ENCODE measurements at regions not wholly inside any gene's neighbourhood (a gene's known extent, or its start where the extent isn't known, plus 50 kb on each side); places are given as distances from the start of the nearest gene placed in this dataset.

- no peaks in the 10 kb centered on the region for H3K9me3 ChIP-seq
- H3K4me3 ChIP-seq = no peak overlapping the region
- no peaks in the 10 kb centered on the region for H3K27me3 ChIP-seq
- no peak overlapping the region for H3K27ac ChIP-seq
- no peaks in the 10 kb centered on the region for H3K36me3 ChIP-seq
- WGBS, 2 donors (ENCODE audit: low coverage in 1 of 2) = 82 to 95% methylated on average over 1 of the region's 1 CpG
- no peaks in the 10 kb centered on the region for H3K4me1 ChIP-seq
- TF ChIP-seq POLR2AphosphoS5 (IDR thresholded peaks at IDR 0.05) (no peak), EP300 (IDR thresholded peaks at IDR 0.05) (no peak), CTCF (IDR thresholded peaks at IDR 0.05) (no peak), POLR2A (IDR thresholded peaks at IDR 0.05) (no peak)
- ATAC-seq = no peak
These were observed 383.3 kb downstream of the RFC3 start for GRCh38 chr13:34201050-34201913.

GRCh38 chr13:34207334-34207733, 389.4 kb downstream of the RFC3 start:
- Histone ChIP-seq H3K27me3 (no peaks in the 10 kb centered on the region), H3K36me3 (no peaks in the 10 kb centered on the region), H3K4me3 (no peak overlapping the region), H3K27ac (no peak overlapping the region), H3K9me3 (no peaks in the 10 kb centered on the region), H3K4me1 (peaks cover 0 to 15% (median 0%) of the 10 kb centered on the region in 3 donors)
- TF ChIP-seq POLR2AphosphoS5 (IDR thresholded peaks at IDR 0.05) (peak; percentile 18), EP300 (IDR thresholded peaks at IDR 0.05) (no peak)
- 29 to 50% methylated on average over 4 of the region's 4 CpGs for WGBS, 2 donors (ENCODE audit: low coverage in 1 of 2)
- ATAC-seq = no peak

GRCh38 chr13:34207872-34208271, 389.9 kb downstream of the RFC3 start:
- no peak overlapping the region for H3K27ac ChIP-seq

GRCh38 chr13:34208336-34208735, 390.4 kb downstream of the RFC3 start:
- Histone ChIP-seq H3K36me3 (no peaks in the 10 kb centered on the region), H3K4me3 (no peak overlapping the region), H3K27me3 (no peaks in the 10 kb centered on the region), H3K9me3 (no peaks in the 10 kb centered on the region), H3K27ac (no peak overlapping the region), H3K4me1 (peaks cover 0 to 15% (median 0%) of the 10 kb centered on the region in 3 donors)
- no peak for ATAC-seq
- TF ChIP-seq POLR2A (IDR thresholded peaks at IDR 0.05) (no peak), POLR2AphosphoS5 (IDR thresholded peaks at IDR 0.05) (no peak)
- WGBS, 2 donors (ENCODE audit: low coverage in 1 of 2) = 100% methylated on average over 1 of the region's 1 CpG; no CpG with 5 or more reads in 1 of the 2 donors

More at GRCh38 chr13:34207872-34208271, 389.9 kb downstream of the RFC3 start:
- TF ChIP-seq CTCF (IDR thresholded peaks at IDR 0.05) (no peak), POLR2AphosphoS5 (IDR thresholded peaks at IDR 0.05) (no peak), POLR2A (IDR thresholded peaks at IDR 0.05) (no peak), EP300 (IDR thresholded peaks at IDR 0.05) (no peak)
- Histone ChIP-seq H3K4me1 (peaks cover 0 to 15% (median 0%) of the 10 kb centered on the region in 3 donors), H3K27me3 (no peaks in the 10 kb centered on the region), H3K36me3 (no peaks in the 10 kb centered on the region), H3K9me3 (no peaks in the 10 kb centered on the region), H3K4me3 (no peak overlapping the region)
- WGBS, 2 donors (ENCODE audit: low coverage in 1 of 2) = 43 to 57% methylated on average over 4 of the region's 4 CpGs
- no peak for ATAC-seq

GRCh38 chr13:34210341-34210740, 392.4 kb downstream of the RFC3 start:
- Histone ChIP-seq H3K36me3 (no peaks in the 10 kb centered on the region), H3K27ac (no peak overlapping the region), H3K4me1 (peaks cover 0 to 15% (median 0%) of the 10 kb centered on the region in 3 donors), H3K9me3 (no peaks in the 10 kb centered on the region), H3K27me3 (no peaks in the 10 kb centered on the region), H3K4me3 (no peak overlapping the region)
- WGBS, 2 donors (ENCODE audit: low coverage in 1 of 2) = 75 to 79% methylated on average over 1 of the region's 1 CpG
- TF ChIP-seq POLR2AphosphoS5 (IDR thresholded peaks at IDR 0.05) (no peak), EP300 (IDR thresholded peaks at IDR 0.05) (no peak), CTCF (IDR thresholded peaks at IDR 0.05) (no peak), POLR2A (IDR thresholded peaks at IDR 0.05) (no peak)
- ATAC-seq = no peak

- peaks cover 0 to 5% (median 0%) of the 10 kb centered on the region in 3 donors for H3K9me3 ChIP-seq
- no peak overlapping the region for H3K27ac ChIP-seq
- H3K36me3 ChIP-seq = no peaks in the 10 kb centered on the region
- H3K4me1 ChIP-seq = no peaks in the 10 kb centered on the region
- TF ChIP-seq EP300 (IDR thresholded peaks at IDR 0.05) (no peak), POLR2A (IDR thresholded peaks at IDR 0.05) (no peak), POLR2AphosphoS5 (IDR thresholded peaks at IDR 0.05) (no peak), CTCF (IDR thresholded peaks at IDR 0.05) (no peak)
- no peaks in the 10 kb centered on the region for H3K27me3 ChIP-seq
- WGBS, 2 donors (ENCODE audit: low coverage in 1 of 2) = 100% methylated on average over 2 of the region's 2 CpGs
- no peak overlapping the region for H3K4me3 ChIP-seq
- no peak for ATAC-seq
These were observed 396.7 kb downstream of the RFC3 start for GRCh38 chr13:34214686-34215085.

All from gastroesophageal sphincter (tissue), 4 donors.